Coronary artery (tissue), 2 donors: ENCODE measurements at regions not wholly inside any gene's neighbourhood (a gene's known extent, or its start where the extent isn't known, plus 50 kb on each side); places are given as distances from the start of the nearest gene placed in this dataset.

Experiments
- DNase-seq: peaks from one replicate; pipeline ENCODE4 v3.0.0-alpha.2; 2017; ENCODE audit warnings: low spot score
- H3K27ac ChIP-seq, 2 donors: fragments of 200-600 bp; sonication (generic); one replicate each; pipeline ENCODE4 v1.5.1; 2016 to 2019
- H3K4me3 ChIP-seq: fragments of 200-600 bp; sonication (generic); 2 replicates; pipeline ENCODE4 v1.5.1; 2016; ENCODE audit warnings: mild to moderate bottlenecking, moderate library complexity
- TF ChIP-seq, protein P1 (sequence below): fragments of 200-600 bp; sonication (generic); IDR thresholded peaks from one replicate; pipeline ENCODE4 v1.5.1; 2019; ENCODE audit warnings: antibody characterized with exemption

DNA sequence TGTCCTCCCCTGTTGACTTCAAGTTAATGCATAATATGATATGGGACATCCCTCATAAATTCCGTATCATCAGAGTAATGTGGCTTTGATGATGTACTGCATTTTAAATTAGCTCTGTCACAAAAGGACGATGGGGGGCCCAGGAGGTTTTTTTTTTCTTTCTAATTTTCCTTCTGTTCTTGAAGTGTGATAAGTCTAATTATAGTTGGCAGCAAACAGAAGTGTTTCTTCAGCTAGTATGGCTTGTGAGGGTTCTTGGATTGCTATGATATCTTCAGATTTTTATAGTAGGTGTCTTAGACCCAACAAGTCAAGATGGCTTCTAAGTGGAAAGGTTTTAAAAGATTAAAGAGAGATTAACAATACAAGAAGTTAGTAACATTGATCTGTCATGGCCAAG, 796.2 kb upstream of the RBFOX1 start:
- no peak overlapping the region for H3K27ac ChIP-seq
- TF ChIP-seq, protein P1, sequence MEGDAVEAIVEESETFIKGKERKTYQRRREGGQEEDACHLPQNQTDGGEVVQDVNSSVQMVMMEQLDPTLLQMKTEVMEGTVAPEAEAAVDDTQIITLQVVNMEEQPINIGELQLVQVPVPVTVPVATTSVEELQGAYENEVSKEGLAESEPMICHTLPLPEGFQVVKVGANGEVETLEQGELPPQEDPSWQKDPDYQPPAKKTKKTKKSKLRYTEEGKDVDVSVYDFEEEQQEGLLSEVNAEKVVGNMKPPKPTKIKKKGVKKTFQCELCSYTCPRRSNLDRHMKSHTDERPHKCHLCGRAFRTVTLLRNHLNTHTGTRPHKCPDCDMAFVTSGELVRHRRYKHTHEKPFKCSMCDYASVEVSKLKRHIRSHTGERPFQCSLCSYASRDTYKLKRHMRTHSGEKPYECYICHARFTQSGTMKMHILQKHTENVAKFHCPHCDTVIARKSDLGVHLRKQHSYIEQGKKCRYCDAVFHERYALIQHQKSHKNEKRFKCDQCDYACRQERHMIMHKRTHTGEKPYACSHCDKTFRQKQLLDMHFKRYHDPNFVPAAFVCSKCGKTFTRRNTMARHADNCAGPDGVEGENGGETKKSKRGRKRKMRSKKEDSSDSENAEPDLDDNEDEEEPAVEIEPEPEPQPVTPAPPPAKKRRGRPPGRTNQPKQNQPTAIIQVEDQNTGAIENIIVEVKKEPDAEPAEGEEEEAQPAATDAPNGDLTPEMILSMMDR: no peak
- no peak overlapping the region for H3K4me3 ChIP-seq
- no peak for DNase-seq

DNA sequence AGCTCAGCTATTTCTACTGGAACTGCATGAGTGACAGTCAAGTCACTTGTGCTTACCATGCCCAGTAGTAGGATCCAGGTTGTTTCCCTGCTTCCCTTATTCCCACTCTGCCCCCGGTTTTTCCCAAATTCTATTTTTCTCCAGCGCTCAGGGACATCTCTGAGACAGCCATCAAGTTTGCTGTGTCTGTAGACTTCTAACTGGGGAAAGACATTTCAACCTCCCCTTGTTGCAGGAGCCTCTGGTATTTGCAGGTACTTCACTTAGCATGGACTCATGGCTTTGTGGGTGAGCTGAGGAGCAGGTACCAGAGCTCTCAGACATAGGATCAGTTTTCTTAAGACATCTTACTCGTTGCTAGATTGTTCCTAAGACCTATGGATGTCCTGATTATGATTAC, 801.6 kb upstream of the RBFOX1 start:
- TF ChIP-seq, protein P1: no peak
- no peak for DNase-seq
- no peak overlapping the region for H3K4me3 ChIP-seq
- no peak overlapping the region for H3K27ac ChIP-seq

DNA sequence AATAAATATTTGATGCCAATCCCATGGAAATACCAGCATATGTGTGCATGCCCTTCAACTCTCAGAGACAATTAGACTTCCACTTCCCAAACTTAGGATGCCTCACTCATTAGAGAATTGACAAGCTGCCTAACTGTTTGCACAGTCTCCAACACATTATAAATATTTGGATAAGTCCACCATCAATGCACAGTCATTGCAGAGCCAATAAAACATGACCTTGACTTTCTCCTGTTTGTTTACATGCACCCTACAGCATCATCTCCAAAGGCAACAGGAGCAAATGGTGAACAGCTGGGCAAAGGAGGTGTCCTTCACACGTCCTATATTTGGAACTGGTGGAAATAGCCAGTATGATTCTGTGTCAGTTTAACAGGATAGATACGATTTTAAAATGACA, 804.4 kb upstream of the RBFOX1 start:
- no peak for DNase-seq
- TF ChIP-seq, protein P1: no peak
- H3K4me3 ChIP-seq: no peak overlapping the region
- H3K27ac ChIP-seq: no peak overlapping the region

DNA sequence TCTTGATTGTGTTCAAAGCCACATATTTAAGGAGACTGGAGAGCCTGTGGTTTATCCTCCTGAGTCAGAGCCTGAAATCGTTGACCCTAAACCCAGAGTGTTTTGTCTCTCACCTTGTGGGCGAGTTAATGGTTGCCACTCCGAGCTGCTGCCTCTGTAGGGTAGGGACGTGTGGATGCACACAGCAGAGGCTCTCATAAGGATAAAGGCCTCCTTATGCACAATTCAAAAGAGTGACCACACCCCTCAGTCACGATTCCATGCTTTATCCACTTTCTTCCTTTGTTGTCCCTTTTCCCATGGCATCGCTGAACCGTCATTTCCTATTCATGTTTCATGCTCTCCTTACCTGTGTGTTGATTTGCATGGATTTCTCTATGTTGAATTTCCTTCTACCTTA, 805.0 kb upstream of the RBFOX1 start:
- Histone ChIP-seq H3K27ac (no peak overlapping the region), H3K4me3 (no peak overlapping the region)
- no peak for DNase-seq
- TF ChIP-seq, protein P1: no peak

DNA sequence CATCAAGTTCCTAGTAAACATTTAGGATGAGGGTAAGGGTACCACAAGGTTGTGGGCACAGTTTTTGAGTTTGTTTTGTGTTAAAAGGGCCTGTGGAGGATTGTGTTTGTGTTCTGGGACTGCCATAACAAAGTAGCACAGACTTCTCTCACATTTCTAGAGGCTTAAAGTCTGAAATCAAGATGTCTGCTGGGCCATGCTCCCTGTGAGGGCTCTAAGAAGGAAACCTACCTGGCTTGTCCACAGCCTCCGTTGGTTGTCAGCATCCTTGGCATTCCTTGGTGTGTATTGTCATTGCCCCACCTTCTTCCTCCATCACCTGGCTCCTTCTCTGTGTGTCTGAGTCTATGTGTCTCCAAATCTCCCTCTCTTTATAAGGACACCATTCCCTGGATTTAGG, 808.1 kb upstream of the RBFOX1 start:
- DNase-seq: no peak
- Histone ChIP-seq H3K27ac (no peak overlapping the region), H3K4me3 (no peak overlapping the region)
- TF ChIP-seq, protein P1: no peak

DNA sequence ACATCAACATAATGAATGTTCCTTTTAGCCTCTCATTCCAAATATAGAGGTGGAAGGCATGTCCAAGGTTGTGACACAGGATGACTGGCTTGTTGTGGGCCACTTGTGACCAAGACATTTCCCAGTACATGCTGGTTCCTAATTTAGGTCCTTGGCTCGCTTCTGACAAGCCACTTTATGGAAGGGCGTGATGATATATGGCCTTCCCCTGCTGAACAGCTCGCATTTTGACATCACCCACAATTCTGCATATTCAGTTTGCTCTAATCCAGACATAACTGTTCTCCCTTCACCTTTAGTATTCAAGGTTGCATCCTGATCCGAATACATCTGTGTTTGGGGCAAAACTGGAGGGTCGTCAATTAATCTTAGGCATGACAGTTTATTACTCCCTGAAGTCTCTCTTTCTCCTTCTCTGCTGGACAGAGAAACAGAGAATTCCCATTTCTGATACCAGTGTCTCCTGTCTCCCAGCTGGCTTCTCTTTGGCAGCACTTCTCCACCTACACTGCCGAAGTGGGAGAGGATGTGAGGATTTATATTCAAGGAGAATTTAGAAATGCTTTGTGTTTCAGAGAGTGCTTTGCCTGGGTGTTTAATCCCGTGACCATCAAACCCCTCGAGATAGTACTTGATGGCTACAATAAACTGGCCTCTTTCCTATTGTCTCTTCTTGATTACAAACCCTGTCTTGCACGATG, 815.5 kb upstream of the RBFOX1 start:
- no peak overlapping the region for H3K27ac ChIP-seq
- H3K4me3 ChIP-seq: no peak overlapping the region
- TF ChIP-seq, protein P1: no peak
- DNase-seq: no peak

DNA sequence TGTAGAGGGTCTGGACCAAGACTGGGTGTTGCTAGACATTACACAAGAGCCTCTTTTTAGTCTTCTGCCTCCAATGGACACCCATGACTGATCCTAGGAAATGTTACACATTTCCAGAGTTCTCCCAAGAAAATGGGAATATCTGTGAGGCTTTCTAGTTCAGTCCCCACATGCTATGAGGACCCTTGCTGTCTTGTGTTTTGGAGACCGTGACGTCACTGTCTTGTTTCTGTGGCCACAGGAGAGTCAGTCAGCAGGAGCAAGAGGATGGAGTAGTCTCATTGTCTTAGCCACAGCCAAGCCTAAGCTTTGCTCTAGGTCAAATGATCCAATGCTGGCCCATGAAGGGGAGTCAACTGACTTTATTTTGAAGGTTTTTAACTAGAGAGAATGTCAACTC, 820.1 kb upstream of the RBFOX1 start:
- no peak for DNase-seq
- Histone ChIP-seq H3K4me3 (no peak overlapping the region), H3K27ac (no peak overlapping the region)
- TF ChIP-seq, protein P1: no peak
